ENCODE measurements at regions not wholly inside any gene's neighbourhood (a gene's known extent, or its start where the extent isn't known, plus 50 kb on each side); places are given as distances from the start of the nearest gene placed in this dataset.

DNA sequence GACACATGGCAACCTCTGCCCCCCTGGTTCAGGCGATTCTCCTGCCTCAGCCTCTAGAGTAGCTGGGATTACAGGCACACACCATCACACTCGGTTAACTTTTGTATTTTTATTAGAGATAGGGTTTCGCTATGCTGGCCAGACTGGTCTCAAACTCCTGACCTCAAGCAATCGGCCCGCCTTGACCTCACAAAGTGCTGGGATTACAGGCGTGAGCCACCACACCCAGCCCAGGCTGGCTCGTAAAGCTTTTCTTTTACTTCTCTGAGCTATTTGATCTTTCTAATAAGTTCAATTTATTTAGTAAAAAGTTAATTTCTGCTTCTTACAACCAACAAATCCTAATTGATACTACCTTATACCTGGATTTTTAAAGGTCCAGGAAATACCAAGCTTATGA lies 127.4 kb upstream of the KRR1 start:
- TF ChIP-seq CTCF (conservative IDR thresholded peaks at IDR 0.05 in 1 of 2, IDR thresholded peaks at IDR 0.05 in 1 of 2; ENCODE audit: low read depth in 1 of 2, low read length in 2 of 2) (no peak), EZH2 (IDR thresholded peaks at IDR 0.05; ENCODE audit: low read length, missing control alignments) (no peak)
